ENCODE measurements at regions not wholly inside any gene's neighbourhood (a gene's known extent, or its start where the extent isn't known, plus 50 kb on each side); places are given as distances from the start of the nearest gene placed in this dataset.
"Not testable (repeated sequence)": the region's sequence is repeated elsewhere in the genome, so short reads cannot be mapped to it uniquely, and the experiment has no call there.

DNA sequence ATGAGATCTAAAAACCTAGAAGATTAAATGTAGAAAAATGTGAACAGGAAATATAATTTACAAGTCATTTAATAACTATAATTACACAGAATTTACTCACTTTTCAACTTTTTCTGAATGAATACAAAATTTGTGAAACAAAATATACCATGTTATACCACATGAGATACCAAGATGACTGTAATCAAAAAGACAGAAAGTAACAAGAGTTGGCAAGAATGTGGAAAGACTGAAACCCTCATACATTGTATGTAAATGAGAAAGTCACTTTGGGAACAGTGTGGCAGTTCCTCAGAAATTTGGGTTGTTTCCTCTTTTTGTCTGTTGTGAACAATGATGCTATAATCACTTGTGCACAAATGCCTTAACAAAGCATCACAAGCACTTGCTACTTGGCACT is 145.4 kb upstream of the ZNF804A start:
- CTCF ChIA-PET = no interaction called here
- no peaks in the 10 kb centered on the region for H3K36me3 ChIP-seq (ENCODE audit: insufficient read depth, low read length)
- POLR2A ChIA-PET = no interaction called here
- peaks cover 0 to 4% of the 10 kb centered on the region in 2 experiments for H3K9me3 ChIP-seq (ENCODE audit: control insufficient read depth in 1 of 2, insufficient read depth in 1 of 2, low read length in 2 of 2)
- DNase-seq = no peak
- Mint-ChIP-seq H3K27ac (no peak overlapping the region), H3K27me3 (no peaks in the 10 kb centered on the region), H3K4me3 (no peak overlapping the region), H3K9me3 (peaks cover 7% of the 10 kb centered on the region), H3K4me1 (ENCODE audit: low read depth) (no peaks in the 10 kb centered on the region), H3K36me3 (ENCODE audit: low read depth) (no peaks in the 10 kb centered on the region)
- ATAC-seq (ENCODE audit: poor library complexity) = no peak
- TF ChIP-seq, protein P1, sequence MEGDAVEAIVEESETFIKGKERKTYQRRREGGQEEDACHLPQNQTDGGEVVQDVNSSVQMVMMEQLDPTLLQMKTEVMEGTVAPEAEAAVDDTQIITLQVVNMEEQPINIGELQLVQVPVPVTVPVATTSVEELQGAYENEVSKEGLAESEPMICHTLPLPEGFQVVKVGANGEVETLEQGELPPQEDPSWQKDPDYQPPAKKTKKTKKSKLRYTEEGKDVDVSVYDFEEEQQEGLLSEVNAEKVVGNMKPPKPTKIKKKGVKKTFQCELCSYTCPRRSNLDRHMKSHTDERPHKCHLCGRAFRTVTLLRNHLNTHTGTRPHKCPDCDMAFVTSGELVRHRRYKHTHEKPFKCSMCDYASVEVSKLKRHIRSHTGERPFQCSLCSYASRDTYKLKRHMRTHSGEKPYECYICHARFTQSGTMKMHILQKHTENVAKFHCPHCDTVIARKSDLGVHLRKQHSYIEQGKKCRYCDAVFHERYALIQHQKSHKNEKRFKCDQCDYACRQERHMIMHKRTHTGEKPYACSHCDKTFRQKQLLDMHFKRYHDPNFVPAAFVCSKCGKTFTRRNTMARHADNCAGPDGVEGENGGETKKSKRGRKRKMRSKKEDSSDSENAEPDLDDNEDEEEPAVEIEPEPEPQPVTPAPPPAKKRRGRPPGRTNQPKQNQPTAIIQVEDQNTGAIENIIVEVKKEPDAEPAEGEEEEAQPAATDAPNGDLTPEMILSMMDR (IDR thresholded peaks at IDR 0.05) = no peak
- H3K4me3 ChIP-seq (ENCODE audit: low read length) = no peak overlapping the region
- no peaks in the 10 kb centered on the region for H3K4me1 ChIP-seq (ENCODE audit: insufficient read depth, low read length)
- H3K27me3 ChIP-seq (ENCODE audit: control insufficient read depth in 1 of 2, insufficient read depth in 2 of 2, low read length in 2 of 2) = no peaks in the 10 kb centered on the region
- intact Hi-C loops (cut with DNase I, micrococcal nuclease) = no loop called here
- H3K27ac ChIP-seq (ENCODE audit: low read depth in 1 of 2, low read length in 2 of 2) = no peak overlapping the region

DNA sequence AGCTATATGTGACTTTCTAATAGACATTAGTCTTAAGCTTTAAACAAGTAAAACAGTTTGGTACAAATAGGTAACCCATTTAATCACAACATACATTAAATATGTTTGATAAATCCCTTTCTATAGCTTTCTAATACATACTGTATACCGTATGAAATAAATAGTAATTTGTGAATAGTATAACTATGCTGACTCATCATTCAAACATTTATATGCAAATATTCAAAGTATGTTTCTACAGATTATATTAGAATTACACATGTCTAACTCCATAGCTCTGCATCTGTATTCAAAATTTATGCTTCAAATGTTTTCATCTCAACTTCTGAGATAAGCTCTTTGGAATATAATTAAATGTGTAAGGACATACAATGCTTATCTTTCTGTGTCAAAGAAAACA is 142.7 kb upstream of the ZNF804A start:
- no peak overlapping the region for H3K27ac Mint-ChIP-seq
- H3K4me3 ChIP-seq (ENCODE audit: low read length) = no peak overlapping the region
- H3K9me3 ChIP-seq (ENCODE audit: control insufficient read depth in 1 of 2, insufficient read depth in 1 of 2, low read length in 2 of 2) = peaks cover 0 to 4% of the 10 kb centered on the region in 2 experiments
- no peaks in the 10 kb centered on the region for H3K4me1 ChIP-seq (ENCODE audit: insufficient read depth, low read length)
- no peaks in the 10 kb centered on the region for H3K36me3 Mint-ChIP-seq (ENCODE audit: low read depth)
- intact Hi-C loops (cut with DNase I, micrococcal nuclease) = no loop called here
- ChIA-PET CTCF (no interaction called here), POLR2A (no interaction called here)
- H3K4me3 Mint-ChIP-seq = no peak overlapping the region
- TF ChIP-seq, protein P1 (IDR thresholded peaks at IDR 0.05) = no peak
- no peaks in the 10 kb centered on the region for H3K4me1 Mint-ChIP-seq (ENCODE audit: low read depth)
- H3K9me3 Mint-ChIP-seq = peaks cover 3% of the 10 kb centered on the region
- H3K27ac ChIP-seq (ENCODE audit: low read depth in 1 of 2, low read length in 2 of 2) = no peak overlapping the region
- ATAC-seq (ENCODE audit: poor library complexity) (no peak), DNase-seq (no peak)
- H3K27me3 ChIP-seq (ENCODE audit: control insufficient read depth in 1 of 2, insufficient read depth in 2 of 2, low read length in 2 of 2) = no peaks in the 10 kb centered on the region
- H3K27me3 Mint-ChIP-seq = no peaks in the 10 kb centered on the region
- no peaks in the 10 kb centered on the region for H3K36me3 ChIP-seq (ENCODE audit: insufficient read depth, low read length)

DNA sequence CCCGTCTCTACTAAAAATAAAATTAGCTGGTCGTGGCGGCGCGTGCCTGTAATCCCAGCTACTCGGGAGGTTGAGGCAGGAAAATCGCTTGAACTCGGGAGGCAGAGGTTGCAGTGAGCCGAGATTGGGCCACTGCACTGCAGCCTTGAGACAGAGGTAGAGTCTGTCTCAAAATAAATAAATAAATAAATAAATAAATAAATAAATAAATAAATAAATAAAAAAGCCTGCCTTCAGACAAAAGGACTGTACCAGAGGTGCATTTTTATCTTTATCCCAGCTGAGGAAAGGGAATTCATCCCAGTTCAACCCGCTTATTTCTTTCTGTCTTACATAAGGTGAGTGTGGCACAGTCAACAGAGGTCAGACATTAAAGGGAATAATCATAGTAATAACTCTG is 141.6 kb upstream of the ZNF804A start:
- H3K4me3 Mint-ChIP-seq; DNase-seq; CTCF ChIA-PET; H3K27ac ChIP-seq (ENCODE audit: low read depth in 1 of 2, low read length in 2 of 2); H3K4me1 ChIP-seq (ENCODE audit: insufficient read depth, low read length); H3K27ac Mint-ChIP-seq; H3K9me3 Mint-ChIP-seq; ATAC-seq (ENCODE audit: poor library complexity); H3K4me3 ChIP-seq (ENCODE audit: low read length); H3K36me3 ChIP-seq (ENCODE audit: insufficient read depth, low read length); H3K36me3 Mint-ChIP-seq (ENCODE audit: low read depth); H3K9me3 ChIP-seq (ENCODE audit: control insufficient read depth in 1 of 2, insufficient read depth in 1 of 2, low read length in 2 of 2); H3K4me1 Mint-ChIP-seq (ENCODE audit: low read depth); H3K27me3 Mint-ChIP-seq; POLR2A ChIA-PET; H3K27me3 ChIP-seq (ENCODE audit: control insufficient read depth in 1 of 2, insufficient read depth in 2 of 2, low read length in 2 of 2); intact Hi-C loops (cut with DNase I, micrococcal nuclease): not testable (repeated sequence)

DNA sequence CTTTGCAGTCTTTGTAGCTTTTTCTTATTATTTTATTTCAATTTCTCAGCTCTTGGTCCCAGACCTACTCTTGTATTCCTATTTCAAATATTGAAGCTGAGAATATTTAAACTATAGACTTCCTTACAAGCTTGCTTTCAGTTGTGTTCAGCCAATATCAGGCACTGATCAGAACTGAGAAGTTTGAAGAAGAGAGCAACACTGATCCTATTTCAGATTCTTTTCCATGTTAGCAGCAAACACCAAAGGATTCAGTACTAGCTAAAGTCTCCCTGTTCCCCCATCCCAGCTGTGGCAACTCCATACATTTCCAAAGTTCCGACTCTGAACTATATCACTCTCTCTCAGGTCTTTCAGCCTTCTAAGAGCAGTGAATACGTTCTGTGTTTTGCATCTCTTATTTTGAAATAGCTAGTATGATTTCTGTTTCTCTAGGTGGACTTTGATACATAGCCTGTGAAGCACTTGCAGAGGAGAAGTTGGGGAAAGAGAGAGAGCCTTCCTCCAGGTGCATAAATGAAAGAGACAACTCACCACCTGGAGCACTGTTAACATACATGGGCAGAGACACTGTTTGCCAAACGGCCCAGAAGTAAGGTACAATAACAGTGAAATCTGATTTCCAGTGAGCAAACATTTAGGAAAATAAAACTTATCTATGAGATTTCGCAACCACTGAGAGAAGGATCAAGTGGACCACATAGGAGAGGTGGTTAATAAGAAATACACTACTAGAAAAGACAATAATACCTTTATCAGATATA is 135.0 kb upstream of the ZNF804A start:
- Histone ChIP-seq H3K4me3 (ENCODE audit: low read length) (no peak overlapping the region), H3K4me1 (ENCODE audit: insufficient read depth, low read length) (no peaks in the 10 kb centered on the region), H3K27me3 (ENCODE audit: control insufficient read depth in 1 of 2, insufficient read depth in 2 of 2, low read length in 2 of 2) (no peaks in the 10 kb centered on the region), H3K27ac (ENCODE audit: low read depth in 1 of 2, low read length in 2 of 2) (no peak overlapping the region), H3K36me3 (ENCODE audit: insufficient read depth, low read length) (no peaks in the 10 kb centered on the region), H3K9me3 (ENCODE audit: control insufficient read depth in 1 of 2, insufficient read depth in 1 of 2, low read length in 2 of 2) (peaks cover 5% of the 10 kb centered on the region in 2 experiments)
- TF ChIP-seq, protein P1 (IDR thresholded peaks at IDR 0.05) = no peak
- DNase-seq (no peak), ATAC-seq (ENCODE audit: poor library complexity) (no peak)
- H3K27me3 Mint-ChIP-seq = no peaks in the 10 kb centered on the region
- peaks cover 3% of the 10 kb centered on the region for H3K9me3 Mint-ChIP-seq
- no peaks in the 10 kb centered on the region for H3K4me1 Mint-ChIP-seq (ENCODE audit: low read depth)
- intact Hi-C loops (cut with DNase I, micrococcal nuclease) = no loop called here
- H3K36me3 Mint-ChIP-seq (ENCODE audit: low read depth) = no peaks in the 10 kb centered on the region
- POLR2A ChIA-PET = no interaction called here
- H3K4me3 Mint-ChIP-seq = no peak overlapping the region
- no peak overlapping the region for H3K27ac Mint-ChIP-seq
- CTCF ChIA-PET = no interaction called here
